D721Med (cell line): ENCODE measurements at regions not wholly inside any gene's neighbourhood (a gene's known extent, or its start where the extent isn't known, plus 50 kb on each side); places are given as distances from the start of the nearest gene placed in this dataset.

Experiments used
- DNase-seq: peaks from one replicate; pipeline ENCODE4 v3.0.0; 2011; ENCODE audit warnings: low spot score; ENCODE audit not compliant: insufficient read length
- FAIRE-seq: peaks from 2 replicates; lab custom pipeline; 2011; peaks lifted over from hg19 to GRCh38; lab: Jason Lieb, UNC
- TF ChIP-seq, protein P1 (sequence below): IDR thresholded peaks from 2 replicates; pipeline ENCODE4 v1.5.1; 2012; ENCODE audit warnings: mild to moderate bottlenecking, control low read depth; ENCODE audit not compliant: insufficient read depth; ENCODE audit errors: missing control alignments

- FAIRE-seq = no peak
- DNase-seq = no peak
- TF ChIP-seq, protein P1, sequence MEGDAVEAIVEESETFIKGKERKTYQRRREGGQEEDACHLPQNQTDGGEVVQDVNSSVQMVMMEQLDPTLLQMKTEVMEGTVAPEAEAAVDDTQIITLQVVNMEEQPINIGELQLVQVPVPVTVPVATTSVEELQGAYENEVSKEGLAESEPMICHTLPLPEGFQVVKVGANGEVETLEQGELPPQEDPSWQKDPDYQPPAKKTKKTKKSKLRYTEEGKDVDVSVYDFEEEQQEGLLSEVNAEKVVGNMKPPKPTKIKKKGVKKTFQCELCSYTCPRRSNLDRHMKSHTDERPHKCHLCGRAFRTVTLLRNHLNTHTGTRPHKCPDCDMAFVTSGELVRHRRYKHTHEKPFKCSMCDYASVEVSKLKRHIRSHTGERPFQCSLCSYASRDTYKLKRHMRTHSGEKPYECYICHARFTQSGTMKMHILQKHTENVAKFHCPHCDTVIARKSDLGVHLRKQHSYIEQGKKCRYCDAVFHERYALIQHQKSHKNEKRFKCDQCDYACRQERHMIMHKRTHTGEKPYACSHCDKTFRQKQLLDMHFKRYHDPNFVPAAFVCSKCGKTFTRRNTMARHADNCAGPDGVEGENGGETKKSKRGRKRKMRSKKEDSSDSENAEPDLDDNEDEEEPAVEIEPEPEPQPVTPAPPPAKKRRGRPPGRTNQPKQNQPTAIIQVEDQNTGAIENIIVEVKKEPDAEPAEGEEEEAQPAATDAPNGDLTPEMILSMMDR = no peak
Observed at GRCh38 chr15:35973029-35973428, 427.1 kb upstream of the DPH6 start.

DNA sequence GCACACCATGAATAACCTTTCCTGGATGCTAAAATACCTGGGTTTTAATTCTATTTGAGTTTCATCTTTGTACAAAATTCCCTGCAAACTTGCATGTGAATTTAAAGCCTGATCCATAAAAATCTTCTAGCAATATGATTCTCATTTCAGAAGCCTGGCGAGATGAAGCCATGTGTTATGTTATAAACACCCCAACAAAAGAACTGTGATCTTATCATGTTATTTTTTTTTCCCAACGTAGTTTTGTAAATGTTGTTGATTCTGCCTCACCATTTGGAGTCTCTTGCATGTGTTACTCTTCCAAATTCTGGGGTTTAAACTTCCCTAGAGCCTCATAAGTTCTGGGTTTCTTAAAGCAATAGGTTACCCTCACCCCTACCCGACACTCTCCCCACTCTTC, 428.1 kb upstream of the DPH6 start:
- FAIRE-seq = no peak

GRCh38 chr15:35975941-35976340, 430.0 kb upstream of the DPH6 start:
- no peak for FAIRE-seq
- DNase-seq = no peak
- TF ChIP-seq, protein P1 = no peak

More for the DNA sequence above, 428.1 kb upstream of the DPH6 start:
- no peak for DNase-seq
- TF ChIP-seq, protein P1 = no peak

- FAIRE-seq = no peak
- DNase-seq = no peak
- TF ChIP-seq, protein P1 = no peak
Observed at GRCh38 chr15:35979608-35980007, 433.6 kb upstream of the DPH6 start.

DNA sequence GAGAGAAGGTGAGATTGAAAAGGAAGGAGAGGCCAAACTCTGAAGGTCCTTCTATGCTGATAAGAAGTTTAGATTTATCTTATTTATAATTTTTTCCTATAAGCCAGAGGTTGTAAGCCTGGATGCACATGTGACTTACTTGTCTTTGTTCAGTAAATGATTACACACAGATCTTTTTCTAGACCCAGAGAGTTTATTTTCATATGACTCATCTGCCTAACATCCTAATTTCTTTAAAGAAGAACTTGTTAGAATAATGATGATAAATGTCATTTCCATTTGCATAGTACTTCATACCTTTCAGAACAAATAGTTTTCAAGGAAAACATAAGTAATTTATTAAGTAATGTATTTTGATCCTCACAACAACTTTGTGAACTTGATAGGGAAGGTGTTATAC, 434.8 kb upstream of the DPH6 start:
- TF ChIP-seq, protein P1 = no peak
- FAIRE-seq (no peak), DNase-seq (no peak)

- FAIRE-seq (no peak), DNase-seq (no peak)
- TF ChIP-seq, protein P1 = no peak
Observed at GRCh38 chr15:35986191-35986721, 440.3 kb upstream of the DPH6 start.

DNA sequence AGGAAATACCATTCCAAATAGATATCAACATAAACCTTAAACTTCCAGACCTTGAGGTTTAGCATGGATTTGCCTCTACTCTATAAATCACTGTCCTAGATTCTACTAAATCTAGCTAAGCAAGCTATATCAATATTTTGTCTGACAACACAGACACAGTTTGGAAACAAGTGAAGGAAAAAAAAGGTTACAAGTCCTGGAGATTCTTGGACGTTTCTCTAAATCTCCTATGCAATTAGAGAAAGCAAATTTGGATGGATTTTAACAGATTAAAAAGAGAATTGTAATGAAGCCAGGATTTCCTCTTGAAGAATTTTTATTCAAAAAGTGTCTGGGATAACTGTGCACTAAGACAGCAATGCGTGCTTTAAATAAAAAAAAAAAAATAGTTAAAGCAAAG, 441.1 kb upstream of the DPH6 start:
- DNase-seq (no peak), FAIRE-seq (no peak)
- TF ChIP-seq, protein P1 = no peak
